Common myeloid progenitor, CD34-positive (primary cell): ENCODE measurements at regions not wholly inside any gene's neighbourhood (a gene's known extent, or its start where the extent isn't known, plus 50 kb on each side); places are given as distances from the start of the nearest gene placed in this dataset.

ENCODE experiments used
- CTCF ChIA-PET: fragments of 350-600 bp; sonication (Branson Sonifier 250); formaldehyde crosslinking; loops from one replicate; lab custom pipeline; 2021; ENCODE audit warnings: antibody characterized with exemption; lab: Charles Lee
- POLR2A ChIA-PET: fragments of 350-600 bp; sonication (Branson Sonifier 250); formaldehyde crosslinking; loops from one replicate; lab custom pipeline; 2021; ENCODE audit warnings: antibody characterized with exemption; lab: Charles Lee
- DNase-seq, 3 donors: peaks; one replicate each; pipeline versions ENCODE4 v3.0.0 to v3.0.0-alpha.2; 2013
- H3K27ac ChIP-seq, 2 experiments: 1 replicate in 1 of 2; 2 replicates in 1 of 2; pipeline ENCODE4 v1.7.0; 2013; ENCODE audit warnings: inconsistent platforms in 2 of 2, low read length in 2 of 2, mild to moderate bottlenecking in 2 of 2, low read depth in 1 of 2, moderate library complexity in 1 of 2; ENCODE audit not compliant: severe bottlenecking in 2 of 2, insufficient read depth in 1 of 2, poor library complexity in 1 of 2
- H3K27me3 ChIP-seq, 5 experiments: replicated peaks in 2 of 5; 1 replicate in 3 of 5; 2 replicates in 2 of 5; pipeline versions ENCODE4 v1.6.1 to v1.7.0; 2013; ENCODE audit warnings: low read length in 4 of 5, mild to moderate bottlenecking in 2 of 5, moderate library complexity in 2 of 5, inconsistent platforms in 1 of 5; ENCODE audit not compliant: insufficient read depth in 5 of 5, control insufficient read depth in 4 of 5
- H3K36me3 ChIP-seq, 4 experiments: 1 replicate in 2 of 4; 2 replicates in 2 of 4; pipeline versions ENCODE4 v1.6.1 to v1.7.0; 2013; ENCODE audit warnings: low read length in 3 of 4, control low read depth in 1 of 4, mild to moderate bottlenecking in 1 of 4; ENCODE audit not compliant: control insufficient read depth in 4 of 4, insufficient read depth in 4 of 4
- H3K4me1 ChIP-seq, 4 experiments: 1 replicate in 3 of 4; 2 replicates in 1 of 4; pipeline versions ENCODE4 v1.6.1 to v1.7.1; 2013; ENCODE audit warnings: low read length in 3 of 4, mild to moderate bottlenecking in 3 of 4, control low read depth in 1 of 4, inconsistent platforms in 1 of 4, moderate library complexity in 1 of 4; ENCODE audit not compliant: control insufficient read depth in 4 of 4, insufficient read depth in 4 of 4; ENCODE audit errors: control extremely low read depth in 1 of 4
- H3K4me3 ChIP-seq, 7 experiments: 1 replicate in 4 of 7; 2 replicates in 3 of 7; pipeline versions ENCODE4 v1.5.1 to v1.7.0; 2013; ENCODE audit warnings: mild to moderate bottlenecking in 7 of 7, low read length in 6 of 7, moderate library complexity in 6 of 7, inconsistent platforms in 2 of 7, low read depth in 2 of 7, control low read depth in 1 of 7; ENCODE audit not compliant: insufficient read depth in 4 of 7, control insufficient read depth in 1 of 7; ENCODE audit errors: extremely low read depth in 1 of 7
- H3K9me3 ChIP-seq, 5 experiments: 1 replicate in 4 of 5; 2 replicates in 1 of 5; pipeline versions ENCODE4 v1.6.1 to v1.7.1; 2013; ENCODE audit warnings: low read length in 4 of 5, mild to moderate bottlenecking in 2 of 5, inconsistent platforms in 1 of 5, low read depth in 1 of 5, moderate library complexity in 1 of 5; ENCODE audit not compliant: control insufficient read depth in 4 of 5, insufficient read depth in 2 of 5; ENCODE audit errors: control extremely low read depth in 1 of 5
- WGBS: methylation state at CpG from one replicate; pipeline ENCODE4 v1.1.5; 2013; ENCODE audit not compliant: insufficient coverage; 5-methylcytosine and 5-hydroxymethylcytosine counted together

DNA sequence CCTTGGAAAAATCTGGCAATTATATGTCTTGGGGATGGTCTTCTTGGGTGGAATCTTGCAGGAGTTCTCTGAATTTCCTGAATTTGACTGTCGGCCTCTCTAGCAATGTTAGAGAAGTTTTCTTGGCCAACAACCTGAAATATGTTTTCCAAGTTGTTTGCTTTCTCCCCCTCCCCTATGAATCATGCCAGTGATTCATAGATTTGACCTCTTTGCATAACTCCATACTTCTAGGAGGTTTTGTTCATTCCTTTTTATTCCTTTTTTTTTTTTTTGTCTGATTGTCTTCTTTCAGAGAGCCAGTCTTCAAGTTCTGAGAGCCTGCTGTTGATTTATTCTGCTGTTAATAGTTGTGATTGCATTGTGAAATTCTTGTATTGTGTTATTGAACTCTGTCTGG, 56.7 kb upstream of the SLC44A1 start:
- 100% methylated on average over 1 of the region's 1 CpG for WGBS
- ChIA-PET CTCF (no interaction called here), POLR2A (no interaction called here)
- Histone ChIP-seq H3K4me3 (no peak overlapping the region), H3K4me1 (no peaks in the 10 kb centered on the region), H3K36me3 (no peaks in the 10 kb centered on the region), H3K27me3 (no peaks in the 10 kb centered on the region), H3K9me3 (peaks cover 0 to 3% (median 0%) of the 10 kb centered on the region in 5 experiments), H3K27ac (no peak overlapping the region)
- DNase-seq = no peak

DNA sequence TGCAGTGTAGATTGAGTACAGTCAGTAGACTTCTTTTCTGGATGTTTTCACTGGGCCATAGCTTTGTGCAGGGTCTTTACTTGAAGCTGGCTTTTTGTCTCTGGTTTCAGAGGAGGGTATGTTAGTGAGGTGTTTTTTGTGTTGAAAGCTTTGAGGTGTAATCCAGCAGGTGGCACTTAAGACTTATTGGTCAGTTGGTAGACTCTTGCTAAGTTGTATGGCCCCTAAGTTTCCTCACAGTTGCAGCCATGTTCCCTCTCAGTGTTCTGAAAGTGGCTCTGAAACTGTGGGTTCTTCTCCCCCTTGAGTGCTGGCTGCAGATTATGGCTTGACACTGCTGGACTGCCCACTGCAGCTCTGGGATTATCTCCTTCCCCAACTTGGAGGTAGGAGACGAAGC, 55.7 kb upstream of the SLC44A1 start:
- 100% methylated on average over 1 of the region's 1 CpG for WGBS
- peaks cover 0 to 4% (median 0%) of the 10 kb centered on the region in 4 experiments for H3K4me1 ChIP-seq
- peaks cover 0 to 3% (median 0%) of the 10 kb centered on the region in 5 experiments for H3K9me3 ChIP-seq
- no peak overlapping the region for H3K27ac ChIP-seq
- no peaks in the 10 kb centered on the region for H3K36me3 ChIP-seq
- POLR2A ChIA-PET = no interaction called here
- no peaks in the 10 kb centered on the region for H3K27me3 ChIP-seq
- no peak for DNase-seq
- CTCF ChIA-PET = interaction anchor here (1.5 kb wide), 1 partner anchor 325 kb away, joined by 4 read pairs; no protein-coding TSS in a partner anchor
- no peak overlapping the region for H3K4me3 ChIP-seq

DNA sequence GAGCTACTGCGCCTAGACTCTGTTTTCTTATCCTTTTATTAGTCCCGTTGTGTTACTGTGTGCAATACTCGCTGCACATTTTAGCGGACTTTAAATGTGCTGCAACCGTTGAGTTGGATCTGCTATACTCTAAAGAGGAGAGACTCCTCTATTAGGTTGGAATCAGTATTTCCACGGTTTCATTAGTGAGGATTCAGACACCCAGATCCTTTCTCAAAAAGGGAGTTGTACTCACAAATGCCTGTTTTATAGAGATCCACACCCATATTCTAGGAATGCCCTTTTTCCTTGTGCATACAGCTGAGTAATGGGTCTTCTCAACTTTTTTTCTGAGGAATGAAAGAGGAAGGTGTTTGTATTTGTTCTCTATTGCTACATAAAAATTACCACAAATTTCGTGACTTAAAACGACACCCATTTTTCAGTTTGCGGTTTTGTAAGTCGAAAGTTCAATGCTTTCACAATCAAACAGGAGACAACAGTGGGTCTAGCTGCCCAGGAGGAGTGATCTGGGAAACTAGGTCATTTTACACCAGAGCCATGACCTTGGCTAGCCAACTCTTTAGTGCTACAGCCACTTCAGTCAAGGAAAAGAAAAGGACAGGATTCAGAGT, 52.8 kb upstream of the SLC44A1 start:
- H3K36me3 ChIP-seq = no peaks in the 10 kb centered on the region
- peaks cover 0 to under 1% (median 0%) of the 10 kb centered on the region in 5 experiments for H3K9me3 ChIP-seq
- peaks cover 0 to 7% (median 0%) of the 10 kb centered on the region in 4 experiments for H3K4me1 ChIP-seq
- DNase-seq = peak in 2 of 3 donors; percentile 5
- ChIA-PET CTCF (interaction anchor here (0.9 kb wide), 1 partner anchor 224 kb away, joined by 3 read pairs; no protein-coding TSS in a partner anchor), POLR2A (no interaction called here)
- no peaks in the 10 kb centered on the region for H3K27me3 ChIP-seq
- WGBS = 100% methylated on average over 8 of the region's 10 CpGs
- H3K27ac ChIP-seq = no peak overlapping the region
- no peak overlapping the region for H3K4me3 ChIP-seq

DNA sequence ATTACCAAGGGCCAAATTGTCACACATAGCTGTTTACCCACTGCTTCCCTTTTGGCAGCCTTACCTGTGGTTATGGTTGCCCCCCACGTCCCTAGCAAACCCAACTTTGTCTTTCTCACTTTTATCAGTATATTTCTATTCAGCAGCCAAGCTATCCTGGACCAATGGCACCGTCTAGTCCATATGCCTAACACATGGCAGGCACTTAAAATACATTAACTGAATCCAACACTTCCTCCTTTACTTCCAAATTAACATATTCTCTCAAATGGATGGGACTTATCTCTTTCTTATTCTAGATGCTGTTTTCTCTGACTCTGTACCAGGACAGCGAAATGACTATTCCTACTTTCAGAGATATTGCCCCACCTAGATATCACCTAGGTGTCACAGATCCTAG, 50.9 kb upstream of the SLC44A1 start:
- 93% methylated on average over 3 of the region's 3 CpGs for WGBS
- H3K27ac ChIP-seq = no peak overlapping the region
- H3K27me3 ChIP-seq = no peaks in the 10 kb centered on the region
- peaks cover 0 to 7% (median 0%) of the 10 kb centered on the region in 4 experiments for H3K4me1 ChIP-seq
- ChIA-PET CTCF (interaction anchor here (1.1 kb wide), 1 partner anchor 39 kb away, joined by 3 read pairs; no protein-coding TSS in a partner anchor), POLR2A (no interaction called here)
- no peak overlapping the region for H3K4me3 ChIP-seq
- H3K9me3 ChIP-seq = no peaks in the 10 kb centered on the region
- no peak for DNase-seq
- no peaks in the 10 kb centered on the region for H3K36me3 ChIP-seq

DNA sequence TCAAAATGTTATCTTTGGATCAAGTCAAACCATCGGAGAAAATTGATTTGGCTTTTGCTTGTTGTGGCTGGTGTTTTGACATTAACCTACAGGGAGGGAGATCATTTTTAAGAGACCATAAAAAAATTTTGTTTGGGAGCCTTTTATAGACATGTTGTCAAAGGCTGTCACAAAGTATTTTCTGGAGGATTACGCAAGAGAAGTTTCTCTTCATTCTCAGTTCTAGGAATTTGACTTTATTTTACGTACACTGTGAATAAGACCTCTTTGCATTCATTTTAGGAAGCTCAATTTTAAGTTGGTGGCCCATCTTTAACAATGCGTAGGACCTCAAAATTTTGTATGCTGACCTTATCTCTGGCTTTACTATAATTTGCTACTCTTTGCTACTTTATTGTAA, 50.2 kb upstream of the SLC44A1 start:
- H3K36me3 ChIP-seq = no peaks in the 10 kb centered on the region
- ChIA-PET POLR2A (no interaction called here), CTCF (interaction anchor here (1.1 kb wide), 1 partner anchor 223 kb away, joined by 3 read pairs; no protein-coding TSS in a partner anchor)
- DNase-seq = no peak
- peaks cover 0 to 7% (median 0%) of the 10 kb centered on the region in 4 experiments for H3K4me1 ChIP-seq
- H3K4me3 ChIP-seq = no peak overlapping the region
- H3K27ac ChIP-seq = no peak overlapping the region
- H3K27me3 ChIP-seq = no peaks in the 10 kb centered on the region
- H3K9me3 ChIP-seq = no peaks in the 10 kb centered on the region
- 94% methylated on average over 3 of the region's 4 CpGs for WGBS
